NCI-H82 treated with DMSO at 0.1 percent for 48 hours (cell line): ENCODE measurements at regions not wholly inside any gene's neighbourhood (a gene's known extent, or its start where the extent isn't known, plus 50 kb on each side); places are given as distances from the start of the nearest gene placed in this dataset.

Source experiments
- DNase-seq: peaks from one replicate; lab custom pipeline; 2025; ENCODE audit not compliant: unreplicated experiment; lab: John Stamatoyannopoulos, UW

DNA sequence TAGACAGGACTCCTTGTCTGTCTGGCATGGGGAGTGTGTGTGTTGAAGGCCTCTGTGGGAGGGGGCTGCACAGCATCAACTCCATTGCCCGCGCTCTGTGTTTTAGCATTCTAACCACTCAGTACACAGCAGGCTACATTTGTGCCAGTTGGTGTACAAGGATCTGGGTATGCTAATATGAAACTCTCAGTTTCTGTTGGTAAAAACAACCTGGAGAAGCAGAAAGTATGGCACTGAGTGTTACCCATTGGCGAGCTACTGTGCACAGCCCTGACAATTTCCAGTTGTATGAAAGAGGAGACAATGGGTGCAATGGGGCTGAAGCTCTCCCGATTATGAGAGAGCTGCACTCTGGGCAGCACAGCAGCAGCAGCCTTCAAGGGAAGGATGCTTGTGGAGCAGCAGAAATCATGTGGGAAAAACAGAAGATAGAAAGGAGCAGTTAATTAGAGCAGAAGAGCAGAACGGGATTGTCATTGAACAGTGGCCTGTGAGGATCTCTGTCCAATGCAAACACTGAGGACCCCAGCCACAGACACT is 443.6 kb downstream of the CBLN2 start:
- no peak for DNase-seq

DNA sequence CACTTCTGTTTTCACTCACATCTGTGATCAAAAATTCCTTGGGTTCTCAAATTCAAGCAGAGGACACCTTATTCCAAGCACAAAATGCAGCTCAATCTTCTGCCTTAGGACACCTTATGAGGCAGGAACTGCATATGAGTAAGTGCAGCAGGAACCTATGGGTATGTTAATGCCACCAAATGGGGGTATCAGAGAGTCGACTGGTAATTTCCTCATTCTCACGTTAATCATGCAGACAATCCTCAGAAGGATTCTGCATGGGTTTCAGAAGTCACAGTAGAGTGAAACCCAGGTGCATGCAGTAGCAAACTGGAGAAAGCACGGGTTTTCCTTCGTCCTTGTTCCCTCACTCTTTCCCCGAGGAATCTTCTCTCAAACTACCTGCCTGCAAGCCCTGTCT is 452.8 kb downstream of the CBLN2 start:
- no peak for DNase-seq

DNA sequence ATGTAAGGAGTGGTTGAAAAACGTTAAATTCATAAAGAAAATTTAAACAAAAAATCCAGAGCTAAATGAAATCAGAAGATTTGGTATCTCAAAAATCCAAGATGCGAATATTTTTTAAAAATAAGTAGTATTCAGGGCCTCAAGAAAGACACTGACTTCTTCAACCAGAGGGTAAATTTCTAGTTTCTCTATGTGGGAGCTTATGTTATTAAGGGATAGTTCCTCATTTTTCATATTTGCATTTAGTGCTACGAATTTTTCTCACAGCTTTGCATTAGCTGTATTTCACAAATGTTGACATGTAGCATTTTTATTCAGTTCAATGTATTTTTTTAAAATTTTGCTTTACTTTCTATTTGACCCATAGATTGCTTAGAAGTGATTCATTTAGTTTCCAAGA is 454.7 kb downstream of the CBLN2 start:
- DNase-seq = no peak

GRCh38 chr18:72086421-72086820 is 457.7 kb downstream of the CBLN2 start:
- peak; percentile 10 for DNase-seq

DNA sequence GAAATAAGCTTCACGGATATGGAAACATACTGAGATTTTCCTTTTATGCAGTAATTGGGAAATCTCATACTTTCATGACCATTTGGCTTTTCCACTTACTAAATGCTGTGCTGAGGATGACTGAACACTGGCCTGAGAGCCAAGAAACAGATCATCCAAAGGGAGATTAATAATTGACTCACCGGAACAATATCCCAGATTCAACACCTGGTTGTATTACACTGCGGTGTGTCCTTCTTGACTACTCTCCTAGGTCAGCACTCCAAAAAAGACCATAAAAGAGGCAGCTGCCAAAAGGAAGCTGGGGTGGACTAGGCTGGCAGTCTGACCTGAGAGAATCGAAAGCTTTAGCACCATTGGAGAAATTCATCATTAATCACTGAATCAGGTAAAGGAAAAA is 469.1 kb downstream of the CBLN2 start:
- no peak for DNase-seq

DNA sequence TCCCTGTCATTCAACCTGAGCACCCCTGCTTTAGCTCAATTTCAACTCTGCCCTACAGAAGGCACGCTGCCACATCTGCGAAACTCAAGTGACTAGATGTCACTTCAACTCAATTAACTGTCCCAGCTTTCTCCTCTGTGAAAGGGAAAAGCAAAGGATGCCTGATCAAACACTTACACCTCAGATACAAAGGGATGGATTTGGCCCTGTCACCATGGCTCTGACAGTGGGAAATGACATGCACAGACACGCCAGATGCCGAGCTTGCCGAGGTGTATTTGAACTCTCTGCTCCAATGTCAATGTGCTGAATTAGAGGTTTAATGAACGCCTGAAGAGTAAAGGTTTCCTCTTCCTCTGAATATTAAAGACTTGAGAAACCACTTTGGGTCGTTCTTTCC is 481.1 kb downstream of the CBLN2 start:
- no peak for DNase-seq

GRCh38 chr18:72058851-72059250 is 485.3 kb downstream of the CBLN2 start:
- DNase-seq = no peak

DNA sequence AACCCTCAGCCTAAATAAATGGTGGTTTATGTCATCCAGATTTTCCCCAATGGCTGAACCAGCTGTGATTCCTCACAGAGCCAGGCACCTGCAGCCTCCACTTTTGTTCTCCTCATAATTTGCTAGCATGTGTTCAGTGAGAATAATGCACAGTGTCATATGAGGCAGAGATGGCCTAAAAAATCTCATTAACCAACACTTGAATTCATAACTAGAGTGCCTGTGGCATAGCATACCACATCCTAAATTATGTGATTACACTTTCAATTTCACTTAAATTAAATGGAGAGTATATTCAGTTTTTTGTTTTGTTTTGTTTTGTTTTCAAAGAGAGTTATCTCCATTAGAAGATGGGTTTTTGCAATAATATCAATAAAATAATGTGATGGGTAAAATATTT is 488.0 kb downstream of the CBLN2 start:
- DNase-seq = no peak

DNA sequence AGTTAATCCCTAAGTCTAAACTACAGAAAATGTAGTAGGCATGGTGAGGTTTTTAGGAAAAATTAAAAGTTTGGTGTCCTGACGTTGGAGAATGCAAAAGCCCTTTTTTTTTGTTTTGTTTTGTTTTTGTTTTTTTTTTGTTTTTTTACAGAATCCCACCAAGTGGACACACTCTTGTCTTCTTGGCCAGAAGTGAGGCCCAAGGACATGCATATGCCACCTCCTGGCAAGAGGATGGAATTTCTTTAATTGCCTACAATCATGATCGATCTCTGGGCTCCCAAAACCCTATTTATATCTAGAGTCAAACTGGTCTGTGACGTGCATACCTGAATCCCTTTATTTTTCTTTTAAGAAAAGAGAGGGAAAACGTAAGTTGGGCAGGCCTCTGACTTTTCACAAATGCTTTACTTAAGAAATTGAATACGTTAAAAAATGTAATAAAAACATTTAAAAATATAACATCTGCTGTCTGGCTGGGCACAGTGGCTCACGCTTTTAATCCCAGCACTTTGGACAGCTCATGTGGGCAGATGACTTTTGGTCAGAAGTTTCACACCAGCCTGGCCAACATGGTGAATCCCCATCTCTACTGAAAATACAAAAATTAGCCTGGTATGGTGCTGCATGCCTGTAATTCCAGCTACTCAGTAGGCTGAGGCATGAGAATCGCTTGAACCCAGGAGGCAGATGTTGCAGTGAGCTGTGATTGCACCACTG is 502.7 kb downstream of the CBLN2 start:
- no peak for DNase-seq

- no peak for DNase-seq
These were observed 530.7 kb downstream of the CBLN2 start for GRCh38 chr18:72013427-72013850.

DNA sequence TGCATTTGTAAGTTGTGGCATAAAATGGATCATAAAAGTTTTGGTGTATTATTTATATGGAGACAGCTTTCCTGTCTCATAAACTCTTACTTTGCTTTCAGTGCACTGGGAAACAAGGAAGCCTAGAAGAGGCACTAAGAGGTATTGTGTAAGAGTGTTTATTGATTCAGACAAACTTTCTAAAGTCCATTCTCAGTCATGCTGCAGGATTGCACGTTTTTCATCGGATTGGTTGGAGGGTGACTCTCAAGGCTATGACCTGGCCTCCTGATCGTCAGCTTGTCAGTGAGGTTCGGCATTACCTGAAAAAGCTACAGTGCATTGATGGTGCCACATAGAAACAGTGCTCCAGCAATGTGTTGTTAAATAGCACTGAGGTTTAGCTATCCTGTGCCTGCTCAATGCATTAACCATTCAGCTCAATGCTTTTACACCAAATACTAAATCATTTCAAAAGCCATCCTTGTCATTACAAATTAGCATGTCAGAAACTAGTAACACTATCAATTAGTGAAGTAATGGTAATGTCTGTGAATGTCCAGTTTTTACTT is 545.5 kb downstream of the CBLN2 start:
- DNase-seq = no peak

GRCh38 chr18:71995904-71996465 is 548.2 kb downstream of the CBLN2 start:
- DNase-seq = no peak

- DNase-seq = no peak
These were observed 549.9 kb downstream of the CBLN2 start for GRCh38 chr18:71994273-71994672.

DNA sequence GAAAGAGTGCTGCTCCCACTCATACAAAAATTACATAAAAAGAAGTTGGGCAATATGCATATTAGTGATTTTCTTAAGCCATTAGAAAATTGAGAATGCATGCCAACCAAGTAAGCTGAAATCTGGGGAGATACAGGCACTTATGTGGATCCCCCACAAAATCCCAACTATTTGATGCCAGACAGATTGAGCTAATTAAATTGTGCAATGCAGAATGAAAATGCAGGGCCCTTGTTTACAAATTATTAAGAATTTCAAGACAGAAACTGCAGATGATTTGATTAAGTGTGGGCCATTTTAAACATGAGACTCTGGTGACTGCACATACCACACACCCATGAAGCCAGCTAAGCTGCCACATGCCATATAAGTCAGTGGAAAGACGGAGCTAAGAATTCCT is 554.5 kb downstream of the CBLN2 start:
- DNase-seq = no peak

- DNase-seq = no peak
These were observed 557.6 kb downstream of the CBLN2 start for GRCh38 chr18:71986351-71987050.

DNA sequence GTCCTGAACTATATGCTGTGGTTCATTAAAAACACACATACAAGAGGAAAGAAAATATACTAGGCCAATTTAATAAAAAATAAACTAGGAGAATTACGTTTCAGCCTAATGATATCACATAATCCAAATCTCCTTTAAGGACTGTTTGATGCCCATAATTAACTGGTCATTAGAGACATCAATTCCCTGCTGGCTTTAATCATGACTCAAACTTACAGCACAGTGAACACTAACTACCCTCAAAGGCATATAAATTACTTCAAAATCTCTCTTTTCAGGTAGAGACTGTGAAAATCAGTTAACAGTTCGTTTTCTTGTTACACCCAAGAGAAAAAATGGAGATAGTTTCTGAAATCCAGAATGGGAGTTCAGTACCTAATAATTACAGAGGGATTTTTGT is 567.4 kb downstream of the CBLN2 start:
- DNase-seq = no peak

DNA sequence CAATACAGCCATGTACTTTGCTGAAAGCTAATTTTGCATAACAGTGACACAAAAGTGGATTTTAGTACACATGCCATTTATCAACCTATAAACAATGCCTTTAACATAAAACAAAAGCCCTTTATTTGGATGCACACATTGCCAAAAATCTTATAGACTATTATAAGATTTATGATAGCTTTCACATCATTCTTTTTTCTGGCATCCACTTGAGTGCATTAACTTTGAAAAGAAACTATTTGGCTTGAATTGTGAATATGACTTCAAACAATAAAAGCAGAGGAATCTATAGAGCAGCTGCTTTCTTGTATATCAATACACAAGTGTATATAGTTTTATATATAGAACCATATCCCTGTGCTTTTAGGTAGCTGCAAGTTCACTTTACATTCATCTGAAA is 577.4 kb downstream of the CBLN2 start:
- DNase-seq = no peak

GRCh38 chr18:71958605-71959004 is 585.5 kb downstream of the CBLN2 start:
- DNase-seq = no peak

DNA sequence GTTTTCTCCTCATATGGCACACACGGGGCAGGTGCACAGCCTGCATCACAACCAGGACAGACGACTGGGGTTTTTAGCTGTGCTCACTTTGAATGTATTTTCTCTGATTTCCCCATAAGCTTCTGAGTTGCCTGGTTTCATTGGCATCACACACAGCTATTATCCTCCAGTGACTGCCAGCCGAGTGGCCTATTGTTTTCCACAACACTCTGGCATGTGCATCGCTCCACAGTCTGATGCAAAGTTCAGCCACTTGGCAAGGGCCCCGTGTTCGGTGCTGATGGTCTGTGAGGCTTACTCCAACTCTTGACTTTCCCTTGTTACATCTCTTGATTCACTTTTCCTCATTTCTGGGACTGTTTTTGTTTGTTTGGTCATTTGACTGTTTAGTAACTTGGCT is 593.1 kb downstream of the CBLN2 start:
- DNase-seq = no peak

- no peak for DNase-seq
These were observed 601.7 kb downstream of the CBLN2 start for GRCh38 chr18:71942433-71942832.

- no peak for DNase-seq
These were observed 604.7 kb downstream of the CBLN2 start for GRCh38 chr18:71939483-71939882.

GRCh38 chr18:71936744-71937143 is 607.4 kb downstream of the CBLN2 start:
- no peak for DNase-seq
